NCI-H446 (cell line): ENCODE measurements at regions not wholly inside any gene's neighbourhood (a gene's known extent, or its start where the extent isn't known, plus 50 kb on each side); places are given as distances from the start of the nearest gene placed in this dataset.

Experiments
- DNase-seq, 2 experiments: peaks; one replicate each; lab custom pipeline; 2025; lab: John Stamatoyannopoulos, UW

- no peak for DNase-seq
These were observed 376.1 kb downstream of the ZIC4 start for GRCh38 chr3:147030274-147030673.

- no peak for DNase-seq
These were observed 391.0 kb downstream of the ZIC4 start for GRCh38 chr3:147015334-147015733.

- no peak for DNase-seq
These were observed 397.5 kb downstream of the ZIC4 start for GRCh38 chr3:147008886-147009285.

- no peak for DNase-seq
These were observed 397.9 kb downstream of the ZIC4 start for GRCh38 chr3:147008458-147008857.

DNA sequence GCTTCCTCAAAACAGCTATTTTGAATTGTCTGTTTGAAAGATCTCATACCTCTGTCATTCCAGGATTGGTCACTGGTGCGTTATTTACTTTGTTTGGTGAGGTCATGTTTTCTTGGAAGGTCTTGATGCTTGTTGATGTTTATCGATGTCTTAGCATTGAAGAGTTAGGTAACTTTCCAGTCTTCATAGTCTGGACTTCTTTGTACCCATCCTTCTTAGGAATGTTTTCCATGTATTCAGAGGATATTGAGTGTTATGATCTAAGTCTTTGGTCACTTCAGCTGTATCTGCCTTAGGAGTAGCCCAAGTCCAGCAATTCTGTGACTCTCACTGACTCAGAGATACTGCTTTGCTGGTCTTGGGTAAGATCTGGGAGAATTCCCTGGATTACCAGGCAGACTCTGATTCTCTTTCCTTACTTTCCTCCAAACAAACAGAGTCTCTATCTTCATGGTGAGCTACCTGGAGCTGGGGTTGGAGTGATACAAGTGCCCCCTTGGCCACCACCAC, 398.6 kb downstream of the ZIC4 start:
- no peak for DNase-seq

- DNase-seq, result no peak
These were observed 397.6 kb upstream of the PLSCR5 start for GRCh38 chr3:147002721-147003120.

DNA sequence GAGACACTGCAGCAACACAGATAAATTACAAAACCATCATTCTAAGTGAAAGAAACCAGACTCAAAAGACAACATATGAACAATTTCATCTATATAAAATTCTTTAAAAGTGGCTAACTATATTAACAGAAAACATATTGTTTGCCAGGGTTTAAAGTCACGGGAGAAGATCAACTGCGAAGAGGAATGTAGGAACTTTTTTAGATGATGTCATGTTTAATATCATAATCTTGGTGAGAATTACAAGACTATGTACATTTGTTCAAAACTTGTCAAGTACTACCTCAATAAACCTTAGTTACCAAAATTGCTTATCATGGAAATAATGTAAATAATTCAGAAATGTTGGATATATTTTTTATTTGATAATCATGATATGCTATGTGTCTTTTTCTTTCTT, 395.1 kb upstream of the PLSCR5 start:
- DNase-seq, result no peak

- no peak for DNase-seq
These were observed 386.8 kb upstream of the PLSCR5 start for GRCh38 chr3:146991907-146992306.

DNA sequence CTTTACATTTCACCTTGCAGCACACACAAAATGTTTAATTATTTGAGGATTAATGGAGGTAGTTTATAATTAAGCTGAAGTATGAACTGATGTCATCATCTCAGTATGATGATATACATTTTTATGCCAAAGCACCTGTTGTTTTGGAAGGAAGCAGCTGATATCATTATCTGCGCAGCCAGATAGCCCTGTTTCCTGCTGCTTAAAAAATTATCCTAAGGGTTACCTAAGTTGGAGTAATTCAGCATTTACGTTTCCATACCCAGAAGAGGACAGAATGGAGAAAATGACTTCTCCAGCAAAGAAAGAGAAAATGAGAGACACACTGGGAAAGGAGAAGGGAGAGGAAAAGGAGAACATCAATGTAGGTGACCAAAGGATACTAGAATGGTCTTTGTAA, 370.3 kb upstream of the PLSCR5 start:
- no peak for DNase-seq

DNA sequence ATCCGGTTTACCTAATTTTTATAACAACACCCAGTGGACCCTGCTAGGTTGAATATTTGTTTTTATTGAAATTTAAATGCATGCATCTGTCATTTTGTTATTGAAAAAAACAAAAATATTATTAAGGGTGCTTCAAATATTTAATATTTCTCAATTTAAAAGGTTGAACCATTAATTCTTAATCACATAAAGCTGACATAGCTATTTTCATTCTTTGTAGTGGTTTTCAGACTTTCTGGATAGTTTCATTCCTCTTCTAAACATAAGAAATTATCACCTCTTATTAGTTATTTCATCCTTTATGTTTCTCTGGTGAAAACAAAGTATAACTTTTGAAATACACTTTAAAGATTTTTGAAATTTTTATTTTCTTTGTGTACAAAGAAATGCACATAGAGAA, 369.9 kb upstream of the PLSCR5 start:
- DNase-seq, result no peak

DNA sequence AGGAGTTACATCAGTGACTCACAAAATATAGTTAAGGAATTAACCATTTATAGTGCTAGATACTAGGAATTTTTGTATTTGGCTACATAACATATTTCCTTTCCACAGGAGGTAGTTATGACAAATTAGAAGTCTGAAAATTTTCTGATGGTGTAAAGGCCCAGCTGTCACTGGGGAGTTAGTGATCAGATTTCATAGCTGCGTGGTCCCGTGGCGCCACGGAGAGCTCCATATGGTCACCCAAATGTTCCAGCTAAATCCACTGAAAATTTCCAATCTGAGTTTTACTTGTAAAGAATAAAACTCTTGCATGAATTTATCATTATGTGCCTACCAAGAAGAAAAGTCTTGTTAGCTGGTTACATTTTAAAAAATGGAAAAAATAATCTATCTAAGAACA, 368.9 kb upstream of the PLSCR5 start:
- peak in 1 of 2 experiments; percentile 52 for DNase-seq

GRCh38 chr3:146972726-146973125, 367.6 kb upstream of the PLSCR5 start:
- no peak for DNase-seq

GRCh38 chr3:146970236-146970635, 365.1 kb upstream of the PLSCR5 start:
- DNase-seq, result no peak

- no peak for DNase-seq
These were observed 364.2 kb upstream of the PLSCR5 start for GRCh38 chr3:146969356-146969755.

GRCh38 chr3:146968204-146968651, 363.1 kb upstream of the PLSCR5 start:
- DNase-seq, result no peak

- DNase-seq, result no peak
These were observed 362.6 kb upstream of the PLSCR5 start for GRCh38 chr3:146967783-146968182.

- peak in 1 of 2 experiments; percentile 72 for DNase-seq
These were observed 361.0 kb upstream of the PLSCR5 start for GRCh38 chr3:146966124-146966523.

GRCh38 chr3:146953511-146953981, 348.4 kb upstream of the PLSCR5 start:
- peak in 1 of 2 experiments; percentile 36 for DNase-seq

GRCh38 chr3:146948985-146949384, 343.8 kb upstream of the PLSCR5 start:
- DNase-seq, result no peak

DNA sequence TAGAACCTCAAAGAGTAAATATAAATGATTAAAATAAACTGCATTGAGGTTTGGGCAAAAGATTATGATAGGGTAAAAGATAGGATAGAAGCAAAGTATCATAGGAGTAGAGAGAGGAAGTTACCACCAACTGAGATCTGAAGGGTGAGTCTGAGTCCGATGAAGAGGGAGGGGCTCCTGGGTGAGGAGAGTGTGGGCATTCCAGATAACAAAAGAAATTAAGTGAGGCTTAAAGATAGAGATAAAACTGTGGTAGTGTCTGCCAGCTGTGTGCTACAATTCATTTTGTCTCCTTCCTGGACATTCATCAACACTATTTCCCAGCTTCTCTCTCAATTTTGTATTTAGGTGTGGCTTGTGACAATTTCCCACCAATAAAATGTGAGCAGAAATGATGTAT, 343.0 kb upstream of the PLSCR5 start:
- DNase-seq, result no peak

DNA sequence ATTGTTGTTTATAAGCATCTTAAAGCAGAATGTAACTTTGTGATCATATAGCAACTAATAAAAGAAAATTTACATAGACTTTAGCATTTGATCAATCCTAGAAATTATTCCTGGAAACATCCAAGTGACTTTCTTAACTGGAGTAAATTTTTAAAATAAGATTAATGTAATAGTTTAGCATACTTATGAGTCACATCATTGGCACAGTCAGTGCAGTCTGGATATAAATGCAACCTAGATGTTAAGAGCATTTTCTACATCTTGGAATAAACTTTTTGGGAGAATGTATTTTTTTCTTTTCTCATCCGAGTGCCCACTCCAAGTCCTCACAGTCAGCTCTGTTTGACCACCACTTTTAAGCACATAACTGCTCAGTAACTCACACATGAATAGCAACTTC, 324.6 kb upstream of the PLSCR5 start:
- no peak for DNase-seq

DNA sequence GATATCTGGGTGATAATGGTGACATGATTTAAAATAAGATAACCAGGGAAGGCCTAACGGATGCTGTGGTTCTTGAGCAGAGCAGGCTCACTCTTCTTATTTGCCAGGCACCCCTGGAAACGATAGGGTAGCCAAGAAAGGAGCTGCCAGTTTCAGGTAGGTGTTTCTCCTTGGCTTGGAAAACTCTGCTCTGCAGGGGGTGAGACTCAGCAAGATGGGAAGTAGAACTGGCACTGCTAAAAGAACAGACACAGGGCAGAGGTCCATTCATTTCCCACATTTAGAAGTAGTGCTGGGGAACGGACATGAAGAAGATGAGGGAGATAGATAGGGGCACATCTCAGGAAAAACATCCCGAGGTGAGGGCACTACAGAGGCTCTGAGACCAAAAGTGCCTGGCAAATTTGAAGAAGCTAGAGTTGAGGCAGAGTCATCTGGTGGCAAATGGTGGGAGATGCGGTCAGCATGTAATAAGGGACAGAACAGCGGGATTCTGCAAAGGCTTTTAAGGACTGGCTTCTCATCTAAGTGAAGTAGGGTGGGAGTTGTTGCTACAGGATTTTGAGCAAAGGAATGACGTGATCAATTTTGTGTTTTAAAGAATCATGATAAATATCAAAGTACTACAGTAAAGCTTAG, 323.4 kb upstream of the PLSCR5 start:
- DNase-seq, result no peak

GRCh38 chr3:146921693-146922092, 316.5 kb upstream of the PLSCR5 start:
- peak in 1 of 2 experiments; percentile 29 for DNase-seq

DNA sequence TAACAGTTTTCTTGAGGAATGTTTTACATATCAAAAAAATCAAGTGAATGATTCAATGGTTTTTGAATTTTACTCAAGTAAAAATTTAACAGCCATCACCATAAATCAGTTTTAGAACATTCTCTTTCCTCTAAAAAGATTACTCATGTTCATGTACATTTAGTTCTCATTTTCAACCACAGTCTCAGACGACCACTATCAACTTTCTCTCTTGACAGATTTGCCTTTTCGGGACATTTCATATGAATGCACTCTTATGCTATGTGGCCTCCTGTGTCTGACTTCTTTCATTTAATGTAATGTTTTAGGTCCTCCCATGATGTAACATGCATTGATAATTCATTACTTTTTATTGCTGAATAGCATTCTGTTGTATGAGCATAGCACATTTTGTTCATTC, 309.3 kb upstream of the PLSCR5 start:
- DNase-seq, result no peak
